TTC549 (cell line): ENCODE measurements at regions not wholly inside any gene's neighbourhood (a gene's known extent, or its start where the extent isn't known, plus 50 kb on each side); places are given as distances from the start of the nearest gene placed in this dataset.
"Not testable (repeated sequence)": the region's sequence is repeated elsewhere in the genome, so short reads cannot be mapped to it uniquely, and the experiment has no call there.

Experiments used
- FAIRE-seq: peaks from 2 replicates; lab custom pipeline; 2012; peaks lifted over from hg19 to GRCh38; lab: Jason Lieb, UNC

- FAIRE-seq, result no peak
Measured at GRCh38 chr1:219432191-219432606, 180.7 kb downstream of the ZC3H11B start.

DNA sequence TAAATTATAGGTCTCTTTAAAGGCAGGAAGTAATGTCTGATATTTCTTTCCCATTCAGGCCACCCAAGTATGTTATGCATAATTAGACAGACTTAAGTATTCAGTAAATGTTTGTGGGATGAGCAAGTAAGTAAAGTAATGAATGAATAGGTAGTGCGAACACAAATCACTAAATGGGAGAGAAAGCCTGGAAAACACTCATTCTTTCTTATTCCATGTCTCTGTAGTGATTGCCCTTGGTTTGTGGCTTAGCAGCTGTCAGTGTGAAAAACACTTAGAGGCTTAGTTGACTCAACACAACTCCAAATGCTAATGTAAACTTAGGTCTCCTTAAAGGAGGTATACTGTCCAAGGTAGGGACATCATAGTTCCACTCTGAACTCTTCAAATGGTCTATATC is 182.5 kb downstream of the ZC3H11B start:
- FAIRE-seq, result no peak

DNA sequence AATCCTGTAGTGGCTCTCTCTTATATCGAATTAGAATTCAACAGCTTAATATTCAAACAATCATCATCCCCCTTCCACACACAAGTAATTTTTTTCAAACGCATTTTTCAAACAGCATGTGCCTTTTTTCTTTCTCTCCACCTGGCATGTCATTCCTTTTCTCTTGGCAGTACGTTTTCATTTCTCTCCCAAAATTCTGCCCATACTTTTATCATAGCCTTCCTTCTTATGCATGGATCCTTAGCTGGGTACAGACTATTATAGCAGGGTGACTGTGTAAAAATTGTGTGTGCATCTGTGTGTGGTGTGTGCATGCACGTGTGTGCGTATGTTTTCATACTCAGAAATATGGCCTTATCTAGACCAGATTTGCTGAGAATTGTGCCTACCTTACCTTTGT is 184.3 kb downstream of the ZC3H11B start:
- no peak for FAIRE-seq

- FAIRE-seq, result no peak
Measured at GRCh38 chr1:219427989-219428388, 184.9 kb downstream of the ZC3H11B start.

DNA sequence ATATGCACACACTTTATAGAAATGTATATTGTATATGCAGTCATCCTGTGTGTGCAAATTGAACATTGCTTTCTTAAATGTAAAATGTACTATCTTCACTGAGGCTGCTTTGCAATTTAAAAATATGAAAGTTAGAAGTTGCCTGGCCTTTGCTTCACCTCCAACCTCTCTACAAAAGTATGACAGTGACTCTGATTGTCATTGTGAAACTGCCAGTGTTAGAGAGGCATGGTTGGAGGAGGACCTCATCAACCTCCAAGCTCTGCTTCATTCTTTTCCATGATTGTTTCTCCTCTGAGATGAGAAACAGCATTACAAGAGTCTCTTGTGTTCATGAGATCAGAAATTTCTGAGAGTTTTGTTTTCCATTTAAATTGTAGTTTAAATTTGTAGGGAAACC is 185.5 kb downstream of the ZC3H11B start:
- no peak for FAIRE-seq

DNA sequence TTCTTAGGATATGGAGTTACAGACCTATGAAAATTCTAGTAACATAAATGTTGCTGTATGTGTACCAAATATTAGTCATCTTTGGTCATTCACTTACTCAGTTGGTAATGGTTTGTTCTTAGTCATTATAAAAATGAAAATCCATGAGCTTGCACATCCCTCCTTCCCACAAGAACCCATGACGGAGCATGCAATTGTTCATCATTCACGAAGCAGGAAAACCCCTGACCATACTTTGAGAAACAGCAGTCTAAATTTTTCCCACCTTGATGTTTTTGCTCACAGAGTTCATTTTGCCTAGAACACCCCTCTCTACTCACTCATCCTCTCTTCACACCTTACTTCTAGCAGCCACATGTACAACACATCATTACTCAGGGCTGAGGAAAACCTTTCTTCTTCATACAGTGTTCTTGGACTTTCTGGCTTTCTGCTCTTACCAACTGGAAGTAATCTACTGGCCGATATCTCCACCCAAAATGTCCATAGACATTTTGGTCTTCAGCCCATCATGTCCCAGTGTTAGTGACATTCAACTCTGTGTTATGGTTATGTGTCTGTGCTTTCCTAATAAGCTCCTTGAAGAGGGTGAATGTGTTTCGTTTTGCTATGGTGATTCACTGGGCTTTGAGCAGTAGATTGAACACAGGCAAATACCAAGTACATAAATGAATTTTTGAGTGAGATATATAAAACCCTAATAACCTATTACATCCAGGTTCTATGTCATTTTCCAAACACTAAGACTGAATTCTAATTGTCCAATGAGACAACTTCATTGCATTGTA is 189.9 kb downstream of the ZC3H11B start:
- FAIRE-seq, result no peak

GRCh38 chr1:219420913-219421312 is 192.0 kb downstream of the ZC3H11B start:
- no peak for FAIRE-seq

DNA sequence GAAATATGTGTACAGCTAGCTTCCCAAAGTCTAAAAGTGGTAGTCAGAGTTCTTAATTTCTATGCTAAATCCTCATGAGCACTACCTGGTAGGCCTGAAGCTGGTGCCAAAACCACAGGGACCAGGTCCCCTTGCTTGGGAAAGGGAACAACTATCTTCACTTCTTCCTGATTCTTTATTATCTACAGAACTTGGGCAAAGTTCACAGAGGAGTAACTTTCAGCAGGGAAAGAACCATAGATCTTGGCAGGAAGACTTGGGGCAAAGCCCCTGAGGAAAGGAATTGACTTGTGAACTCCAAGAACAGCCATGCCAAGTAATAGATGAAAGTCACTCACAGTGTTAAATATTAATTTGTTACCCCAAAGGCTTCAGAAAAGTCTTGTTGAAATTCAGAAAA is 193.0 kb downstream of the ZC3H11B start:
- FAIRE-seq, result no peak

GRCh38 chr1:219419065-219419464 is 193.8 kb downstream of the ZC3H11B start:
- FAIRE-seq, result no peak

DNA sequence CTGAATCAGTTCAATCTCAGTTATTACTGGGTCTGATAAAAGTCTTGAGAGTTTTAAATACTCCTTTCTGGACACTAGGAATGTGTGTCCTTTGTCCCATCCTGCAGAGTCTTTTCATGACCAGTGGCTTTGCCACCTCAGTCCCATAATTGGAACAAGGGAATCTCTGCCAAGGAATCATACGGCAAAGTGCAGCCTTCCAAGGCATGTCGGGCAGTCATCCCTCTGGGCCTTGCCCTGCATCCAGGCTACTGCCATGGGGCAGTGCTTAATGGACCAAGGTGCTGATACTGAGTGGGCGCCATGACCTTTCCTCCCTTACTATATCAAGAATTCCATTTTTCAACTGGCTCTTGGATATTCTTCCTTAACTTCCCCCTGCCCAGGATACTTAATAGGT is 195.3 kb downstream of the ZC3H11B start:
- no peak for FAIRE-seq

DNA sequence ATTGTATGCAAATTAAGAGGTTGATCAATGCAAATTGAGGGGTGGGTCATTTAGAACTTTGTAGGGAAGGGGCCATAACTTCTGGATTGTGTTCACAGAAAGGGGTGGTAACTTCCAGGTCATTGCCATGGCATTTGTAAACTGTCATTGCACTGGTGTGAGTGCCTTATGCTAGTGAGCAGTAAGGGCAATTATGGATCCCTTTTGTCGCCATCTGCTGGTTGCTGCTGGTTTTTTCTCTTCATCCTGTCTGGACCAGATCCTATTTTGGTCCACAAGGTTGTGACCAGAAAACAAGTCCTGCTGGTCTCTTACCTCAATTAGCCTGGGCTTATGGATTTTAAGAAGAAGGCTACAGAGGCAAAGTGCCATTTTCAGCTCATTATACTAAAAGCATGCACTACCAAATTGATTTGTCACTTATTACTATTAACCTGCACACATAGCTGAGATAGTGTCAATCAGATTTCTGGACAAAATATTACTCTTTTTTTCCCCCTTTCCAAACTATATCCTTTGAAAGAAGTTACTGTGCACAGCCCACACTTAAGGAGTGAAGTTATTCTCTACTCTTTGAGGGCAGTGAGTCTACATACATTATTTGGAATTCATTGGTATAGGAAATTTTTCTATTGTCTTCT is 196.2 kb downstream of the ZC3H11B start:
- peak; percentile 78 for FAIRE-seq

GRCh38 chr1:219415915-219416314 is 197.0 kb downstream of the ZC3H11B start:
- FAIRE-seq, result no peak

DNA sequence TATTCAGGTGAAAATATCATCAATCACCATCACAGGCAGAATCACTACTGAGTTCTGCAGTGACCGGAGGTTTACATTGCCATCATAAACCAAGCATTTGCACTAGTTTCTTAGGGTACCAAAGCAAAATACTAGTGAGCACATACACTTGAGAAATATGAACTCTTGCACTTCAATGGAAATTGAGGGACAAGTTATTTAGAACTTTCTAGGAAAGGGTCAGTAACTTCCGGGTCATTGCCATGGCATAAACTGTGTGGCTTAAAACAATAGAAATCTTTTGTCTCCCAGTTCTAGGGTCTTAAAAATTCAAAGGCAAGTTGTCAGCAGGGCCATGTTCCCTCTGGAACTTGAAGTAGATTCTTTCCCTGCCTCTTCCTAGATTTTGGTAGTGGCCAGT is 197.5 kb downstream of the ZC3H11B start:
- FAIRE-seq, result no peak

DNA sequence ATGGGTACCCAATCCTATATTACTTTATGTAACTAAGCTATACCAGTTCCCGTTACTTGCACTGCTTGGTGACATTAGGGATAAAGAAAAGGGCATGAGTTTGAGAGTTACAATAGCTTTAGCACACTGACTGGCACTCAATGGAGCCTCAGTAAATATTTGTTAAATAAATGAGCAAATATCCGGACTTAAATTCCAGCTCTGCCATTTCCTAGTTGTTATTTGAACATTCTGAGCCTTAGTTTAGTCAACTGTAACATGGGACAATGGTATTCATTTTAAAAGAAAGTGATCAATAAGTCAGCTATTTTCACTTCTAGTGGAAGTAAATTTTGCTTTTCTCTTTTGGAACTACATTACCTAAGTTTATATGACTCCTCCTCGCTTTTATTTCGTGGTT is 198.7 kb downstream of the ZC3H11B start:
- no peak for FAIRE-seq

DNA sequence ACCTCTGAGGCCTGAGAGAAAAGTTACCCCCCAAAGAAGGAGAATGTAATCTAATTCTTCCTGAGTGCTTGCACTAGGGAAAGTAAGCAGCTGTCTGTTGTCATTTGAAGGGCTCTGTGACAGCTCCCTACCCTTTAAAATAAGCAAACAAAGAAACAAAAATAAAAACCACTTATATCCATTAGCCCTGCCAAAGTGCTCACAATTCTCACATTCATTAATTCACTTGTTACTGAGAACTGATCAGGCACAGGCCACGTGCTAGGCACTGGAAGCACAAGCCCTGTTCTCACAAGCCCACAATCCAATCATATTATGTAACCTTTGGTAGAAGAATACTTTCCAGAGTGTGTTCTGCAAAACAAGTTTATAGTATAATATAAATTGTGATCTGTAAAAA is 199.4 kb downstream of the ZC3H11B start:
- no peak for FAIRE-seq

GRCh38 chr1:219412772-219413171 is 200.1 kb downstream of the ZC3H11B start:
- no peak for FAIRE-seq

GRCh38 chr1:219410721-219411120 is 202.2 kb downstream of the ZC3H11B start:
- not testable (repeated sequence) for FAIRE-seq

DNA sequence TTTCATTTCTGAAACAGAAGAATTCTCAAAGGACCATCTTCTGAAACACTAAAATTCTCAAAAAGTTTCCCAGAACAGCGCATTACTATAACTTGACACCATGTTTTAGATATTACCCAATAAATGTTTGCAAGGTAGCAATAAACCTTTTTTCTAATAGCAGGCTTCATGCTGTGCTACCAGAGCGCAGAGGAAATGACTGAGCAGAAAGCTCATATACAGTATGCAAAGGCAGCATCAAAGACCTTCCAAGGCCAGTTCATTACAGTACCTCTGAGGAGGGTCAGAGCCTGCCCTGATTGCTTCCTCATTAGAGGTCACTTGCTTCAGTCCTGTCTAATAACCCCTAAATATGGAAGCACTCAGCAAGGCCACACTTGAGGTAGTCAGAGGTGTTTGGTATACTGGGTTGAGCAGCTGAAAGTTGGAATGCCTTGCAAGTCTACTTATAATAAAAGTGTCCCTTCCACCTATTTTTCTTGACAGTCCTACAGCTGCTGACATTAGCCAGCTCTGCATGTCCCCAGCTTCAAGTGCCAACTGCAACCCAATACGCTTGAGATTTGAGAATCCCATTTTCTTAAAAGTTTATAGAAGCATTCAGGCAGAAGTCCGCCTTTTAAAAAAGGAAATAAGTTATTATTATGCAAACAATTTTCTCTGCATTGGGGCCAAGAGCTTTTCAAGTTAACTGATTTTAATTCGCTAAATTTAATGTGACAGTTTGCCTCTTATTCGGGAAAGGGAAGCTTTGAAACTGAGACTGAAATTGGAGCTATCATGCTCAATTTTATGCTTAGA is 207.2 kb downstream of the ZC3H11B start:
- FAIRE-seq, result no peak

DNA sequence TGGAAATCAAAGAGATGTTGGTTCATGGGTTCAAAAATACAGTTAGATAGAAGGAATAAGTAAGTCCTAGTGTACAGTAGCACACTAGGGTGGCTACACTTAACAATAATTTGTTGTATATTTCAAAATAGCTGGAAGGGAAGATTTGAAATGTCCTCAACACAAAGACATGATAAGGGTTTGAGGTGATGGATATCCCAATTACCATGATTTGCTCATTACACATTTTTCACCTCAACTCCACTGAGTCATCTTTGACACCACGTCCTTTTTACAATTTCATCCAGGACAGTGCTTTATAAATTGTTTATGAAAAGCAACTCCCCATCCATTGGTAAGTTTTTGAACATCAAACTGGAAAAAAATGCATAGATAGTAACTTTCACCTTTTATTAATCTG is 208.3 kb downstream of the ZC3H11B start:
- no peak for FAIRE-seq

DNA sequence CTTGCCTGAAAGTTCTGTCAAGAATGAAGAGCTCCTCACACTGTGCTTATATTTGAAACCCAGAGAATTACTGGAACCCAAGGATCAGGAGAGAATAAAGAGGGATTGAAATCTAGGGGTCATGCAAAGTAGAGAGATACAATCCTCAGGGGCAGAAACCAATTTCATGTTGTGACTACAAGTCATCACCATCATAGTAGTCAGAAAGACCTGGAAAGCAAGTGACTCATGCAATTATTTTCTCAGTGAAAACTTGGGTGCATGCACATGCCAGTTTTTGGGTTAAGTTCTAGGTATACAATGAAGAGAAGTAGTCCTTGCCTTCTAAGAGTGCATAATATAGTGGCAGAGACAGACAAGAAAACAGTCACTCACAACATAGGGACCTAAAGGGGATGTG is 210.0 kb downstream of the ZC3H11B start:
- FAIRE-seq, result no peak

DNA sequence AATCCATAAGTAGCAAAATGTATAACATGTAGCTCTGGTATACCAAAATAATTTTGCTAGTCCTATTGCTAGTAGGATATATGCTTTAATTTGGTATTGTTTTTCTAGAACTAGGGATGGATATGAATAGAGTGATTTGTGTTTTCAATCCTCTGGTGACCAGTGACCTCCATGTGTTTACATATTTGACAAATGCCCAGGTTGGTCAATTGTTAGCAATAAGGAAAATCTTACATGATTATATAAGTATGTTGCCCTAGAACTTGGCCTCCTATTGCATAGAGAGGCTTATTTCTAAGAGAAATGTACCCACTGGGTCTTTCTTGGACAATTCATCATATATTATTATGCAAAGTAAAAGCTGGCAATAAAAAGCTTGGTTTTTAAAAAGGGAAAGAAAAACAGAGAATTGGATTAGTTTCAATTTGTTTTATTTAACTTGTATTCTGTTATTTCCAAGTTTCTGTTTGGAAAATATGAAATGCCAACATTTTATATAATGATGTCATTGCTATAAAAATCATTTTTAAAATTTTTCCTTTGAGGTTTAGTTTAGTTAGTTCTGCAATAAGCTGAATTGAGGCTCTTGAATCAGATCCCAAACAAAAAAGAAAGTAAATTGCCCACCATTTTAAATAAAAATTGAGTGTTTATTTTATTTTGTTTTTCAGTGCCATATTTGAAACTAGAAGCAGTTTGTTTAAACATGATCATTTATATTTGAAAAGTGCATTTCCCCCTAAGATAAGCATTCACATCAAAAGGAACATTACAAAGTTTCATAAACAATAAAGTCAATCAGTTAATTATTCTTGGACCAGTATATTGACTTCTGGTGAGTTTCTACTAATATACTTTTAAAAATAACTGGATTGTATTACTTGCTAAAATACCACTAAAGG is 210.9 kb downstream of the ZC3H11B start:
- FAIRE-seq, result peak; percentile 67

- FAIRE-seq, result no peak
Measured at GRCh38 chr1:219399446-219399845, 213.5 kb downstream of the ZC3H11B start.
